ENCODE measurements at regions not wholly inside any gene's neighbourhood (a gene's known extent, or its start where the extent isn't known, plus 50 kb on each side); places are given as distances from the start of the nearest gene placed in this dataset.

DNA sequence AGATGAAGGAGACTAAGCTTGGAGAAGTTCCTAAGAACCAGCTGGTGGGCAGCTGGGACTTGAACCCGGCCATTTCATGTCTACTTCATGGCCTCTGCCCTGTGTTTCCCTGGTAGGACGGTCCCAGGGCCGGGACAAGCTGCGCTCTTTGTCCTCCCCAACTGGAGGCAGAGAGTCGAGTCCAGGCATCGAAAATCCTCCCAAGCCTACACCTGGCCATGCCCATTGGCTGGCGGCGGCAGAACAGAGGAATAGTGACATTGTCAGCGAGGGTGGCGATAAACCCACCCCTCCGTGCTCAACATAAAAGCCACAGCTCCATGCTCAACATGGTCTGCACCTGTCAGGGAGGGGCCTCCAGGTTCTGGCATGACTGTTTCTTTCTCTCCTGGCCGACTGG is 77.7 kb downstream of the RBFOX3 start:
- TF ChIP-seq, protein P1, sequence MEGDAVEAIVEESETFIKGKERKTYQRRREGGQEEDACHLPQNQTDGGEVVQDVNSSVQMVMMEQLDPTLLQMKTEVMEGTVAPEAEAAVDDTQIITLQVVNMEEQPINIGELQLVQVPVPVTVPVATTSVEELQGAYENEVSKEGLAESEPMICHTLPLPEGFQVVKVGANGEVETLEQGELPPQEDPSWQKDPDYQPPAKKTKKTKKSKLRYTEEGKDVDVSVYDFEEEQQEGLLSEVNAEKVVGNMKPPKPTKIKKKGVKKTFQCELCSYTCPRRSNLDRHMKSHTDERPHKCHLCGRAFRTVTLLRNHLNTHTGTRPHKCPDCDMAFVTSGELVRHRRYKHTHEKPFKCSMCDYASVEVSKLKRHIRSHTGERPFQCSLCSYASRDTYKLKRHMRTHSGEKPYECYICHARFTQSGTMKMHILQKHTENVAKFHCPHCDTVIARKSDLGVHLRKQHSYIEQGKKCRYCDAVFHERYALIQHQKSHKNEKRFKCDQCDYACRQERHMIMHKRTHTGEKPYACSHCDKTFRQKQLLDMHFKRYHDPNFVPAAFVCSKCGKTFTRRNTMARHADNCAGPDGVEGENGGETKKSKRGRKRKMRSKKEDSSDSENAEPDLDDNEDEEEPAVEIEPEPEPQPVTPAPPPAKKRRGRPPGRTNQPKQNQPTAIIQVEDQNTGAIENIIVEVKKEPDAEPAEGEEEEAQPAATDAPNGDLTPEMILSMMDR (IDR thresholded peaks at IDR 0.05; ENCODE audit: insufficient read depth, missing control alignments): no peak
- no peak for FAIRE-seq
- DNase-seq (ENCODE audit: insufficient read length, low spot score): no peak

DNA sequence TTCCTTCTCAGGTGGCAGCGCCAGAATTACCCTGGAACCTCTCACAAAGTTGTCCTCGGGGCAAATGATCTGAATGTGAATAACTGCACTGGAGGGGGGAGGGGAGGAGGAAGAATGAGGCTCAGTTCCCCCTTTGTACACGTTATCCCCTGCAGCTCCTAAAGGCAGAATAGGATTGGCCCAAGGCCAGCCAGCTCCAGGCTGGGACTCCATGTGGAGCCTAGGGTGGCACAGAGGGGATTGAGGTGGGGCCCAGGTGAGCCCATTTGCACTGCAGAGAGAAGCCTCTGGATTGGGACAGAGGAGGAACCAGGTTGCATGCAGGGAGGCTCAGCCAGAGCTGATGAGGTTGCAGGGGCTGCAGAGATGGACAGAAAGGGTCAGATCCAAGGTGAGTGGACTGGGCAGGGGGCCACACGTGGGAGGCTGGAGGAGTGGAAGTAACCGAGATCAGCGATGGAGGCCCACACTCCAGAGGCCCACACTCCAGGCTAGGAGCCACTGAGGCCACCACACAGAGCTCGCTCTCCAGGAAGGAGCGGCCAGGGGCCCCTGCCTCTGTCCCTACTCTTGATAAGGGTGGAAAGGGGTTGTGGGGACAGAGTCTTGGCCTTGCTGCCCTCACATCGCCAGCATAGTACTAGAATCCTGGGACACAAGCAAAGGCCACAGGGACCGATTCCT is 78.6 kb downstream of the RBFOX3 start:
- DNase-seq (ENCODE audit: insufficient read length, low spot score) (no peak), FAIRE-seq (no peak)
- TF ChIP-seq, protein P1 (IDR thresholded peaks at IDR 0.05; ENCODE audit: insufficient read depth, missing control alignments): no peak

DNA sequence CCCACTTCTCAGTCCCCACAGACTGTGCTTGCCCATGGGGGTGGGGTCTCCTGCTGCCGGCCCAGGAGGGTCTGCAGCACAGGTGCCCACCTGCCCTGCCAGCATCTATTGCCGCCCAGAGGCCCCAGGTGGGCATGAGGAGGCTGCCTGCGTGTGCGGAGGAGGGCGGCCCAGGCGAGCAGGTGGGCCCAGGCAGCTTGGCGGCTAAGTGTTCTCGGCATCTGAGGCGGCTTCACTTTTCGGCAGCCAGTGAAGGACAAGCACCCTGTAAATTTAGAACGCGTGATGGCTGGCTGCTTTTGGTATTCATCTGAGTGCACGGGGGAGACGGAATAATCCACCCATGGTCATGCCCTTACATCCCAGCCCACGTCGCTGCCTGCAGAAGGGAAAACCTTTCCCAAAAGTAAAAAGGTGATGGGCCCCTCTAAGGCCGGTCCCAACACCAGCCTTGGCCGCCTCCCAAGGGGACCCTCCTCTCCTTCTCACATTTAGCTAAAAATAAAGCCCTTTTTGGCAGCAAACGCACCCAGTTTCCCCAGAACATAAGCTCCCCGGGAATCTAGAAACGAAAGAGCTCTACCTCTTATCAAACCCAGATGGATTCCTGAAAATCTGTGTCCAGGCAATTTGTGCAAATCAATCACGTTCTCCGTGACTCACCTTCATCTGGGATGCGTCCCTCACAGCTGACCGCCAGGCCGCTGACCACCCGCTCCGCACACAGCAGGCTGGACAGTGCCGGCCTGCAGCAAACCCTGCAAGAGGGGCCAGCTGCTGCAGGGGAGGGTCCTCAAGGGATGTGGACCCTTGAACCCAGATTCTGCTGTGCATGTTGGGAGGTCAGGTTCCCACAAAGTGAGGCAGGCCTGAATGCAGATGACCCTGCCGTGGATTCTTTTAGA is 79.4 kb downstream of the RBFOX3 start:
- TF ChIP-seq, protein P1 (IDR thresholded peaks at IDR 0.05; ENCODE audit: insufficient read depth, missing control alignments): no peak
- FAIRE-seq: no peak
- DNase-seq (ENCODE audit: insufficient read length, low spot score): no peak

DNA sequence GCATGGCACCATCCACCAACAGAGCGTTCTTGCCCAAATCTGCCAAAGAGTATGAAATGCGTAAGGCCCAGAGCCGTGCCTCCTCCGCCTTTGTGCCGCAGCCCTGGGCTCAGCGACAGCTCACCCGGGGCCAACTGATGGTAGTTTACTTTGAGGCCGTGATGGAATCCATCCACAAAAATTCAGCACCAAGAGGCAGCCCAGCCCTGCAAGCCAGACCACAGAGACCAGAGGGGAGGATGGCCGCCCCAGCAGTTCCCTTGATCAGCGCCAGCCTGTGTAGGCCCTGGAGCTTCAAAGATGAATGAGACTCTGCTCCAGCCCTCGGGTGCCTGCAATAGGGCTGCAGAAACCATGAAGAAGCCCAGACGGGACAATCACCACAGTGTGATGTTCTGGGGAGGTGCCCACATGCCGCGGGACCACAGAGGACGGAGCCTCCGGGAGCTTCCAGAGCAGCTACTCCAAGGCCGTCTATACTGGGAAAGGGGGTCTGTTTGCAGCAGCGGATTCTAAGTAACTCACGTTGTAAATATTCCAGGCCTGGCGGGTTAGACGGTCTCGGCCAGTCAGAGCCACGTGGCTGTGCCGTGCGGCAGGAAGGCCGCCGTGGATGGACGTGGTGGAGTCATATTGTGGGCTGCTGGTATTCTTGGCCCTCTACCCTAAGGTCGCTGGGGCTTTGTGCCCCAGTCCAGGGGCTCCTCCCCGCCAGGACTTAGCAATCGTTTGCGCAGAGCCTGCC is 80.3 kb downstream of the RBFOX3 start:
- FAIRE-seq (no peak), DNase-seq (ENCODE audit: insufficient read length, low spot score) (no peak)
- TF ChIP-seq, protein P1 (IDR thresholded peaks at IDR 0.05; ENCODE audit: insufficient read depth, missing control alignments): no peak

DNA sequence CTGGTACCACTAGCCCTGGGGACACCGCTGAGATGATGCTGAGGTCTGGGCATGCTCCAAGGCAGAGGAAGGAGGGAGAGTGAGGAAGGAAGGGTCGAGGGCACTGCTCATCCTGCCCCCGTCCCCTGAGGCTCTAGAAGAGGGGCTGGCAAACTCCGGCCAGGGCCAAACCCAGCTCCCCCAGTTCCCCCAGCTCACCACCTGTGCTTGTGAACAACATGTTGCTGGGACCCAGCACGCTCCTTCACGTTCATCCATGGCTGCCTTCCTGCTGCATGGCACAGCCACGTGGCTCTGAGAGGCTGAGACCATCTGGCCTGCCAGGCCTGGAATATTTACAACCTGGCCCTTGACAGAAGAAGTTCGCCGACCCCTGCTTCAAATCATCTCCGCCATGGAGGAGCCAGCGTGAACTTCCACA is 81.2 kb downstream of the RBFOX3 start:
- TF ChIP-seq, protein P1 (IDR thresholded peaks at IDR 0.05; ENCODE audit: insufficient read depth, missing control alignments): no peak
- FAIRE-seq (no peak), DNase-seq (ENCODE audit: insufficient read length, low spot score) (no peak)

DNA sequence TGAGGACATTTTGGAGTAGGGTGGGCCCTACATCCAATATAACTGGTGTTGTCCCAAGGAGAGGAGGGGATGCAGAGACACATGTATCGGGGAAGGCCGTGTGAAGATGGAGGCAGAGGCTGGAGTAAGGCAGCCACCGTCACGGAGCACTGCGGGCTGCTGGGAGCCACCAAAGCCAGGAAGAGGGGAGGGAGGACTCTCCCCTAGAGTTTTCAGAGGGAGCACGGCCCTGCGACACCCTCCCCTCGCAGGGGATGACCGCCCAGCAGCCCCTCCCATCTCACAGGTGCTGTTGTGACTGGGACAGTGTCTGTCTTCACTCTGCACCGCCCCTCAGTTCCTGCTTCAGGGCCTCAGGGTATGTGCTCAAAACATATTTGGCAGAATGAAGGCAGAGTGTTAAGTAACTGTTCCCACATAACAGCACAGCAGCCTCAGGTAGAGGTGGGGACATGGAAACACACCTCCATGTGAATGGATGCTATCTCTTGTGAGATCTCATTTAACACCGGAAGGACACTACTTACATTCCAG is 82.2 kb downstream of the RBFOX3 start:
- TF ChIP-seq, protein P1 (IDR thresholded peaks at IDR 0.05; ENCODE audit: insufficient read depth, missing control alignments): no peak
- no peak for FAIRE-seq
- no peak for DNase-seq (ENCODE audit: insufficient read length, low spot score)
